ENCODE measurements at regions not wholly inside any gene's neighbourhood (a gene's known extent, or its start where the extent isn't known, plus 50 kb on each side); places are given as distances from the start of the nearest gene placed in this dataset.

- H3K27ac ChIP-seq (ENCODE audit: low read length): no peak overlapping the region
- H3K36me3 ChIP-seq (ENCODE audit: control insufficient read depth, insufficient read depth, low read length): no peaks in the 10 kb centered on the region
- H3K4me1 ChIP-seq (ENCODE audit: control insufficient read depth, insufficient read depth, low read length): no peaks in the 10 kb centered on the region
- no peak overlapping the region for H3K4me3 ChIP-seq (ENCODE audit: low read length)
- no peaks in the 10 kb centered on the region for H3K9me3 ChIP-seq (ENCODE audit: control insufficient read depth, insufficient read depth, low read length)
- no peak for DNase-seq (ENCODE audit: low read depth, low spot score)
- H3K27me3 ChIP-seq (ENCODE audit: control insufficient read depth, insufficient read depth, low read length): no peaks in the 10 kb centered on the region
- no CpG with 5 or more reads among the region's 1 CpG for WGBS (ENCODE audit: insufficient coverage, insufficient read length)
Observed at GRCh38 chr13:71922194-71922593, 55.2 kb upstream of the DACH1 start.
